Immature natural killer cell (primary cell): ENCODE measurements at regions not wholly inside any gene's neighbourhood (a gene's known extent, or its start where the extent isn't known, plus 50 kb on each side); places are given as distances from the start of the nearest gene placed in this dataset.

Experiments
- DNase-seq, 3 donors: peaks; one replicate each; pipeline ENCODE4 v3.0.0; 2022; ENCODE audit warnings: mixed read lengths in 1 of 3
- H3K27ac Mint-ChIP-seq, 6 donors: one replicate each; pipeline ENCODE4 v1.8.0; 2020; ENCODE audit warnings: mixed read lengths in 6 of 6, mild to moderate bottlenecking in 5 of 6, inconsistent platforms in 4 of 6, moderate library complexity in 3 of 6
- H3K27me3 Mint-ChIP-seq, 3 donors: one replicate each; pipeline ENCODE4 v1.8.0; 2020 to 2021; ENCODE audit warnings: low read depth in 3 of 3, mild to moderate bottlenecking in 3 of 3, mixed read lengths in 3 of 3, moderate library complexity in 3 of 3, inconsistent platforms in 1 of 3
- H3K36me3 Mint-ChIP-seq, 3 donors: one replicate each; pipeline ENCODE4 v1.8.0; 2020; ENCODE audit warnings: mixed read lengths in 3 of 3, inconsistent platforms in 2 of 3, mild to moderate bottlenecking in 2 of 3
- H3K4me1 Mint-ChIP-seq, 2 donors: one replicate each; pipeline ENCODE4 v1.8.0; 2020; ENCODE audit warnings: inconsistent platforms in 2 of 2, mild to moderate bottlenecking in 2 of 2, mixed read lengths in 2 of 2, moderate library complexity in 1 of 2
- H3K4me3 Mint-ChIP-seq, 5 donors: one replicate each; pipeline ENCODE4 v1.8.0; 2020; ENCODE audit warnings: mild to moderate bottlenecking in 5 of 5, mixed read lengths in 5 of 5, inconsistent platforms in 3 of 5, moderate library complexity in 3 of 5
- H3K9me3 Mint-ChIP-seq, 6 donors: one replicate each; pipeline ENCODE4 v1.8.0; 2020; ENCODE audit warnings: mild to moderate bottlenecking in 6 of 6, mixed read lengths in 6 of 6, inconsistent platforms in 4 of 6, moderate library complexity in 3 of 6

- no peak for DNase-seq
- Mint-ChIP-seq H3K27ac (no peak overlapping the region), H3K4me3 (no peak overlapping the region), H3K9me3 (peaks cover 2 to 39% (median 29%) of the 10 kb centered on the region in 6 donors), H3K27me3 (no peaks in the 10 kb centered on the region), H3K4me1 (no peaks in the 10 kb centered on the region), H3K36me3 (no peaks in the 10 kb centered on the region)
Measured at GRCh38 chr4:34138385-34138784, 2105.9 kb downstream of the ARAP2 start.

GRCh38 chr4:34139346-34139745 lies 2105.0 kb downstream of the ARAP2 start:
- Mint-ChIP-seq H3K9me3 (peaks cover 2 to 40% (median 30%) of the 10 kb centered on the region in 6 donors), H3K36me3 (no peaks in the 10 kb centered on the region), H3K27ac (no peak overlapping the region), H3K4me3 (no peak overlapping the region), H3K4me1 (no peaks in the 10 kb centered on the region), H3K27me3 (no peaks in the 10 kb centered on the region)
- DNase-seq = no peak

GRCh38 chr4:34148322-34148908 lies 2095.9 kb downstream of the ARAP2 start:
- no peak overlapping the region for H3K27ac Mint-ChIP-seq
- DNase-seq = no peak
- H3K4me3 Mint-ChIP-seq = no peak overlapping the region
- peaks cover 0 to 43% (median 14%) of the 10 kb centered on the region in 6 donors for H3K9me3 Mint-ChIP-seq
- H3K27me3 Mint-ChIP-seq = peaks cover 0 to 2% (median 0%) of the 10 kb centered on the region in 3 donors
- no peaks in the 10 kb centered on the region for H3K4me1 Mint-ChIP-seq
- peaks cover 0 to 2% (median 0%) of the 10 kb centered on the region in 3 donors for H3K36me3 Mint-ChIP-seq

- Mint-ChIP-seq H3K4me3 (no peak overlapping the region), H3K36me3 (no peaks in the 10 kb centered on the region), H3K27me3 (no peaks in the 10 kb centered on the region), H3K4me1 (no peaks in the 10 kb centered on the region), H3K9me3 (peaks cover 5 to 54% (median 30%) of the 10 kb centered on the region in 6 donors), H3K27ac (no peak overlapping the region)
- no peak for DNase-seq
Measured at GRCh38 chr4:34157547-34157946, 2086.8 kb downstream of the ARAP2 start.

- Mint-ChIP-seq H3K27me3 (no peaks in the 10 kb centered on the region), H3K4me1 (no peaks in the 10 kb centered on the region), H3K36me3 (no peaks in the 10 kb centered on the region), H3K4me3 (no peak overlapping the region), H3K27ac (no peak overlapping the region), H3K9me3 (peaks cover 6 to 64% (median 35%) of the 10 kb centered on the region in 6 donors)
- DNase-seq = no peak
Measured at GRCh38 chr4:34158878-34159277, 2085.4 kb downstream of the ARAP2 start.

- no peak for DNase-seq
- H3K27ac Mint-ChIP-seq = no peak overlapping the region
- H3K36me3 Mint-ChIP-seq = no peaks in the 10 kb centered on the region
- H3K4me1 Mint-ChIP-seq = no peaks in the 10 kb centered on the region
- H3K27me3 Mint-ChIP-seq = peaks cover 0 to 3% (median 0%) of the 10 kb centered on the region in 3 donors
- no peak overlapping the region for H3K4me3 Mint-ChIP-seq
- H3K9me3 Mint-ChIP-seq = peaks cover 5 to 44% (median 19%) of the 10 kb centered on the region in 6 donors
Measured at GRCh38 chr4:34170946-34171345, 2073.4 kb downstream of the ARAP2 start.

- no peak overlapping the region for H3K27ac Mint-ChIP-seq
- H3K4me3 Mint-ChIP-seq = no peak overlapping the region
- DNase-seq = no peak
- no peaks in the 10 kb centered on the region for H3K4me1 Mint-ChIP-seq
- H3K9me3 Mint-ChIP-seq = peaks cover 0 to 48% (median 23%) of the 10 kb centered on the region in 6 donors
- H3K27me3 Mint-ChIP-seq = peaks cover 0 to 3% (median 0%) of the 10 kb centered on the region in 3 donors
- H3K36me3 Mint-ChIP-seq = no peaks in the 10 kb centered on the region
Measured at GRCh38 chr4:34176609-34177008, 2067.7 kb downstream of the ARAP2 start.

GRCh38 chr4:34178476-34178875 lies 2065.8 kb downstream of the ARAP2 start:
- Mint-ChIP-seq H3K4me1 (no peaks in the 10 kb centered on the region), H3K36me3 (no peaks in the 10 kb centered on the region), H3K9me3 (peaks cover 2 to 49% (median 28%) of the 10 kb centered on the region in 6 donors), H3K27me3 (peaks cover 0 to 1% (median 0%) of the 10 kb centered on the region in 3 donors), H3K27ac (no peak overlapping the region), H3K4me3 (no peak overlapping the region)
- no peak for DNase-seq

- Mint-ChIP-seq H3K27ac (no peak overlapping the region), H3K9me3 (peaks cover 2 to 35% (median 15%) of the 10 kb centered on the region in 6 donors), H3K4me3 (no peak overlapping the region), H3K36me3 (no peaks in the 10 kb centered on the region), H3K4me1 (no peaks in the 10 kb centered on the region), H3K27me3 (peaks cover 0 to 1% (median 0%) of the 10 kb centered on the region in 3 donors)
- no peak for DNase-seq
Measured at GRCh38 chr4:34181311-34181841, 2062.9 kb downstream of the ARAP2 start.

GRCh38 chr4:34181891-34182290 lies 2062.4 kb downstream of the ARAP2 start:
- H3K4me1 Mint-ChIP-seq = no peaks in the 10 kb centered on the region
- DNase-seq = no peak
- H3K9me3 Mint-ChIP-seq = peaks cover 2 to 33% (median 15%) of the 10 kb centered on the region in 6 donors
- no peak overlapping the region for H3K4me3 Mint-ChIP-seq
- no peaks in the 10 kb centered on the region for H3K36me3 Mint-ChIP-seq
- peaks cover 0 to 1% (median 0%) of the 10 kb centered on the region in 3 donors for H3K27me3 Mint-ChIP-seq
- H3K27ac Mint-ChIP-seq = no peak overlapping the region

- DNase-seq = no peak
- H3K36me3 Mint-ChIP-seq = no peaks in the 10 kb centered on the region
- peaks cover 0 to 1% (median 0%) of the 10 kb centered on the region in 3 donors for H3K27me3 Mint-ChIP-seq
- no peaks in the 10 kb centered on the region for H3K4me1 Mint-ChIP-seq
- peaks cover 2 to 29% (median 13%) of the 10 kb centered on the region in 6 donors for H3K9me3 Mint-ChIP-seq
- H3K4me3 Mint-ChIP-seq = no peak overlapping the region
- H3K27ac Mint-ChIP-seq = no peak overlapping the region
Measured at GRCh38 chr4:34182306-34182705, 2062.0 kb downstream of the ARAP2 start.

GRCh38 chr4:34183926-34184325 lies 2060.4 kb downstream of the ARAP2 start:
- Mint-ChIP-seq H3K9me3 (peaks cover 2 to 32% (median 15%) of the 10 kb centered on the region in 6 donors), H3K4me3 (no peak overlapping the region), H3K36me3 (no peaks in the 10 kb centered on the region), H3K27ac (no peak overlapping the region), H3K27me3 (peaks cover 0 to 1% (median 0%) of the 10 kb centered on the region in 3 donors), H3K4me1 (no peaks in the 10 kb centered on the region)
- no peak for DNase-seq

- H3K27me3 Mint-ChIP-seq = peaks cover 0 to 1% (median 0%) of the 10 kb centered on the region in 3 donors
- H3K9me3 Mint-ChIP-seq = peaks cover 0 to 28% (median 13%) of the 10 kb centered on the region in 6 donors
- no peaks in the 10 kb centered on the region for H3K36me3 Mint-ChIP-seq
- H3K4me3 Mint-ChIP-seq = no peak overlapping the region
- DNase-seq = no peak
- H3K4me1 Mint-ChIP-seq = no peaks in the 10 kb centered on the region
- no peak overlapping the region for H3K27ac Mint-ChIP-seq
Measured at GRCh38 chr4:34187056-34187455, 2057.3 kb downstream of the ARAP2 start.

- Mint-ChIP-seq H3K4me1 (no peaks in the 10 kb centered on the region), H3K27ac (no peak overlapping the region), H3K27me3 (no peaks in the 10 kb centered on the region), H3K36me3 (no peaks in the 10 kb centered on the region), H3K9me3 (peaks cover 4 to 27% (median 12%) of the 10 kb centered on the region in 6 donors), H3K4me3 (no peak overlapping the region)
- DNase-seq = no peak
Measured at GRCh38 chr4:34191443-34191842, 2052.9 kb downstream of the ARAP2 start.
